K562 (cell line): ENCODE measurements at regions not wholly inside any gene's neighbourhood (a gene's known extent, or its start where the extent isn't known, plus 50 kb on each side); places are given as distances from the start of the nearest gene placed in this dataset.
"Not testable (repeated sequence)": the region's sequence is repeated elsewhere in the genome, so short reads cannot be mapped to it uniquely, and the experiment has no call there.

Source experiments
- ATAC-seq: fragments of 200-7000 bp; cut with Tn5 transposase; 3 replicates; pipeline ENCODE4 v1.9.1; 2020; ENCODE audit warnings: moderate library complexity
- BruUV-seq: library from RNA; stranded (reverse); fragments of 400-500 nt; replicated peaks from 2 replicates; lab custom pipeline; 2021; lab: Mats Ljungman, UMichigan
- CTCF ChIA-PET: fragments of 300-600 bp; formaldehyde crosslinking; extraction: SDS; loops from one replicate; lab custom pipeline; 2021; ENCODE audit warnings: low intra/inter-chr PET ratio; lab: Yijun Ruan, JAX
- POLR2A ChIA-PET: fragments of 300-600, 350-650 bp; sonication (Branson Sonifier 250); formaldehyde crosslinking; extraction: SDS; loops from one replicate; lab custom pipeline; 2021; ENCODE audit warnings: antibody characterized with exemption, inconsistent platforms; lab: Yijun Ruan, JAX
- DNase-seq, 4 experiments: peaks; one replicate each; pipeline versions ENCODE4 v3.0.0 to v3.0.0-alpha.2; 2011 to 2018; ENCODE audit warnings: low spot score in 3 of 4, mixed read lengths in 3 of 4; ENCODE audit errors: extremely low read depth in 1 of 4
- FAIRE-seq: peaks from 2 replicates; lab custom pipeline; 2011; peaks lifted over from hg19 to GRCh38; lab: Jason Lieb, UNC
- H2AFZ ChIP-seq: 2 replicates; pipeline ENCODE4 v1.6.0; 2011; ENCODE audit warnings: low read depth, low read length, control low read depth, inconsistent platforms
- H3K27ac ChIP-seq: fragments of 200-600 bp; 3 replicates; pipeline ENCODE4 v1.8.0; 2011; ENCODE audit warnings: low read depth, mild to moderate bottlenecking, control low read depth, inconsistent platforms, low read length, moderate library complexity, mixed read lengths; ENCODE audit errors: extremely low read depth
- H3K27me3 ChIP-seq, 2 experiments: fragments of 300-600 bp in 1 of 2; 2 replicates in 1 of 2; 3 replicates in 1 of 2; pipeline versions ENCODE4 v1.6.0 to v1.8.0; 2011; ENCODE audit warnings: inconsistent platforms in 2 of 2, low read length in 2 of 2, mild to moderate bottlenecking in 1 of 2, mixed read lengths in 1 of 2, moderate library complexity in 1 of 2; ENCODE audit not compliant: control insufficient read depth in 2 of 2, insufficient read depth in 2 of 2
- H3K36me3 ChIP-seq: fragments of 300-600 bp; 3 replicates; pipeline ENCODE4 v1.8.0; 2011; ENCODE audit warnings: mild to moderate bottlenecking, low read length, inconsistent platforms; ENCODE audit not compliant: control insufficient read depth, insufficient read depth
- H3K4me1 ChIP-seq, 2 experiments: fragments of 200-600 bp in 1 of 2; replicated peaks in 1 of 2; 2 replicates in 1 of 2; 3 replicates in 1 of 2; pipeline versions ENCODE4 v1.5.1 to v1.8.0; 2011; ENCODE audit warnings: inconsistent platforms in 2 of 2, low read length in 2 of 2, mild to moderate bottlenecking in 1 of 2, mixed read lengths in 1 of 2, moderate library complexity in 1 of 2; ENCODE audit not compliant: control insufficient read depth in 2 of 2, insufficient read depth in 2 of 2
- H3K4me2 ChIP-seq: 2 replicates; pipeline ENCODE4 v1.6.1; 2011; ENCODE audit warnings: low read length, control low read depth, inconsistent platforms, mixed read lengths; ENCODE audit not compliant: insufficient read depth
- H3K4me3 ChIP-seq: fragments of 200-600 bp; sonication (generic), shearing (Covaris generic); 2 replicates; pipeline ENCODE4 v1.5.1; 2016; ENCODE audit warnings: control low read depth, inconsistent platforms
- H3K79me2 ChIP-seq: fragments of 200-600 bp; 3 replicates; pipeline ENCODE4 v1.8.0; 2011; ENCODE audit warnings: low read length, inconsistent platforms; ENCODE audit not compliant: control insufficient read depth, insufficient read depth
- H3K9ac ChIP-seq, 2 experiments: 2 replicates each; pipeline versions ENCODE4 v1.6.0 to v1.6.1; 2011; ENCODE audit warnings: low read depth in 2 of 2, low read length in 2 of 2, control low read depth in 1 of 2, inconsistent platforms in 1 of 2, mild to moderate bottlenecking in 1 of 2, mixed read lengths in 1 of 2; ENCODE audit not compliant: insufficient read depth in 1 of 2
- H3K9me1 ChIP-seq: one replicate; pipeline ENCODE4 v1.6.0; 2011; ENCODE audit warnings: inconsistent platforms, mild to moderate bottlenecking, low read length, moderate library complexity; ENCODE audit not compliant: control insufficient read depth, insufficient read depth
- H3K9me3 ChIP-seq: replicated peaks from 2 replicates; pipeline ENCODE4 v1.5.1; 2011; ENCODE audit warnings: low read depth, low read length, inconsistent platforms; ENCODE audit not compliant: control insufficient read depth, insufficient read depth
- H4K20me1 ChIP-seq: replicated peaks from 2 replicates; pipeline ENCODE4 v1.6.1; 2011; ENCODE audit warnings: low read length, inconsistent platforms, mixed read lengths; ENCODE audit not compliant: control insufficient read depth, insufficient read depth
- ARID2 ChIP-seq: fragments of 450-650 bp; IDR thresholded peaks from 2 replicates; pipeline ENCODE4 v1.6.1; 2017; ENCODE audit warnings: antibody characterized with exemption, mild to moderate bottlenecking
- BCL6 ChIP-seq: fragments of 250-450 bp; sonication (Bioruptor Pico); IDR thresholded peaks from 2 replicates; pipeline ENCODE4 v1.4.0; 2020
- CGGBP1 ChIP-seq: fragments of 250-450 bp; sonication (Bioruptor Pico); IDR thresholded peaks from 2 replicates; pipeline ENCODE4 v1.9.0; 2021; ENCODE audit warnings: mild to moderate bottlenecking
- CHD2 ChIP-seq: IDR thresholded peaks from 2 replicates; pipeline ENCODE4 v1.6.1; 2011; ENCODE audit warnings: low read depth, low read length
- DACH1 ChIP-seq: fragments of 450-650 bp; IDR thresholded peaks from 2 replicates; pipeline ENCODE4 v1.6.1; 2018; ENCODE audit not compliant: partially characterized antibody
- FOXA3 ChIP-seq, 2 experiments: fragments of 450-650 bp in 1 of 2; sonication (generic) in 1 of 2; formaldehyde crosslinking; IDR thresholded peaks in 1 of 2; conservative IDR thresholded peaks in 1 of 2; 2 replicates each; pipeline versions ENCODE4 v1.4.0 to v1.8.0; 2020 to 2022; ENCODE audit warnings: mild to moderate bottlenecking in 2 of 2, missing genetic modification reagents in 1 of 2
- HEY1 ChIP-seq: fragments of 250-450 bp; sonication (Bioruptor Pico); IDR thresholded peaks from 2 replicates; pipeline ENCODE4 v1.5.0; 2020; ENCODE audit warnings: mild to moderate bottlenecking, moderate library complexity, borderline replicate concordance
- JUN ChIP-seq, 2 experiments: sonication (generic) in 1 of 2; formaldehyde crosslinking in 1 of 2; IDR thresholded peaks; 2 replicates each; pipeline versions ENCODE4 v1.6.1 to v1.8.0; 2012 to 2022; ENCODE audit warnings: borderline replicate concordance in 2 of 2, mild to moderate bottlenecking in 2 of 2, improper control_type of control experiment in 1 of 2, low read depth in 1 of 2, low read length in 1 of 2, missing genetic modification reagents in 1 of 2
- KDM4B ChIP-seq, 2 experiments: fragments of 450-650 bp in 1 of 2; sonication (generic) in 1 of 2; IDR thresholded peaks; 2 replicates each; pipeline ENCODE4 v1.6.1; 2016 to 2017; ENCODE audit warnings: borderline replicate concordance in 2 of 2, antibody characterized with exemption in 1 of 2, low read depth in 1 of 2, mild to moderate bottlenecking in 1 of 2
- MBD2 ChIP-seq: sonication (generic); IDR thresholded peaks from 2 replicates; pipeline ENCODE4 v1.6.1; 2016; ENCODE audit warnings: low read depth, borderline replicate concordance
- MEIS2 ChIP-seq: fragments of 450-650 bp; IDR thresholded peaks from 2 replicates; pipeline ENCODE4 v1.6.1; 2014; ENCODE audit warnings: mild to moderate bottlenecking; ENCODE audit not compliant: partially characterized antibody
- POLR2A ChIP-seq: fragments of 450-650 bp; conservative IDR thresholded peaks from 2 replicates; pipeline ENCODE4 v1.6.1; 2016
- SMAD1 ChIP-seq: fragments of 150-350 bp; IDR thresholded peaks from 2 replicates; pipeline ENCODE4 v1.6.1; 2014; ENCODE audit warnings: low read length, low read depth; ENCODE audit not compliant: partially characterized antibody
- THRAP3 ChIP-seq: fragments of 450-650 bp; IDR thresholded peaks from 2 replicates; pipeline ENCODE4 v1.6.1; 2016; ENCODE audit warnings: mild to moderate bottlenecking, inconsistent platforms, borderline replicate concordance
- TOE1 ChIP-seq, 2 experiments: fragments of 450-650 bp in 1 of 2; sonication (generic) in 1 of 2; formaldehyde crosslinking in 1 of 2; IDR thresholded peaks; 2 replicates each; pipeline versions ENCODE4 v1.7.1 to v1.8.0; 2016 to 2022; ENCODE audit warnings: borderline replicate concordance in 2 of 2, mild to moderate bottlenecking in 2 of 2, antibody characterized with exemption in 1 of 2, inconsistent platforms in 1 of 2, low read depth in 1 of 2, missing genetic modification reagents in 1 of 2, moderate library complexity in 1 of 2
- ZBED1 ChIP-seq: IDR thresholded peaks from 2 replicates; pipeline ENCODE4 v1.6.1; 2014
- ZNF282 ChIP-seq: sonication (generic); formaldehyde crosslinking; IDR thresholded peaks from 2 replicates; pipeline ENCODE4 v1.8.1; 2023; ENCODE audit warnings: missing genetic modification reagents
- WGBS: fragments of 100-300 bp; shearing (Covaris generic); methylation state at CpG from one replicate; pipeline ENCODE4 v1.1.6; 2016; ENCODE audit warnings: low coverage, mixed read lengths; ENCODE audit not compliant: insufficient coverage; ENCODE audit errors: missing lambda C conversion rate; 5-methylcytosine and 5-hydroxymethylcytosine counted together
- in situ Hi-C: fragments of 300-500 bp; cut with MboI; formaldehyde crosslinking; loops from 4 replicates; pipeline ENCODE4 v1.15.0; 2018; ENCODE audit warnings: inconsistent platforms, mixed read lengths
- intact Hi-C: fragments of 100-400 bp; cut with micrococcal nuclease; formaldehyde crosslinking; loops from 2 replicates; pipeline ENCODE4 v1.14.2; 2022

- no peak for TF ChIP-seq CGGBP1 (CRISPR knock-in tag)
- no peak for TF ChIP-seq KDM4B (IDR thresholded peaks at IDR 0.05; ENCODE audit: borderline replicate concordance in 2 of 2, low read depth in 1 of 2)
- TF ChIP-seq JUN (IDR thresholded peaks at IDR 0.05; ENCODE audit: borderline replicate concordance, low read depth, low read length): no peak
- no peak for TF ChIP-seq JUN (CRISPR knock-in tag; IDR thresholded peaks at IDR 0.05; ENCODE audit: borderline replicate concordance)
- no peak for TF ChIP-seq DACH1
- TF ChIP-seq ZNF282 (CRISPR knock-in tag): no peak
- no peak for TF ChIP-seq THRAP3
- TF ChIP-seq MBD2: no peak
These were observed 351.8 kb upstream of the WWC1 start (continued) for GRCh38 chr5:167939686-167940085.

- FAIRE-seq (no peak), DNase-seq (no peak), ATAC-seq (no peak)
- Histone ChIP-seq H3K9me3 (no peaks in the 10 kb centered on the region), H3K9me1 (no peaks in the 10 kb centered on the region), H3K27me3 (no peaks in the 10 kb centered on the region), H3K36me3 (no peaks in the 10 kb centered on the region), H3K9ac (no peak overlapping the region), H3K79me2 (no peaks in the 10 kb centered on the region), H3K4me2 (no peak overlapping the region), H2AFZ (no peak overlapping the region), H3K27ac (no peak overlapping the region), H4K20me1 (no peaks in the 10 kb centered on the region), H3K4me1 (no peaks in the 10 kb centered on the region), H3K4me3 (no peak overlapping the region)
- no peak for TF ChIP-seq MEIS2
- TF ChIP-seq POLR2A: no peak
- TF ChIP-seq TOE1 (IDR thresholded peaks at IDR 0.05; ENCODE audit: borderline replicate concordance): no peak
- no peak for TF ChIP-seq TOE1 (CRISPR knock-in tag; IDR thresholded peaks at IDR 0.05; ENCODE audit: borderline replicate concordance, low read depth)
- no peak for TF ChIP-seq SMAD1
- no peak for TF ChIP-seq ARID2
- TF ChIP-seq HEY1: no peak
- TF ChIP-seq FOXA3 (CRISPR knock-in tag; conservative IDR thresholded peaks at IDR 0.05 in 1 of 2, IDR thresholded peaks at IDR 0.05 in 1 of 2): no peak
- TF ChIP-seq ZBED1: no peak
- TF ChIP-seq CHD2: no peak
- no peak for TF ChIP-seq BCL6 (CRISPR knock-in tag)
- in situ Hi-C loops: no loop called here
- ChIA-PET CTCF (no interaction called here), POLR2A (no interaction called here)
- BruUV-seq: no TSS peak
- intact Hi-C loops: no loop called here
- 0% methylated on average over 3 of the region's 3 CpGs for WGBS
These were observed 350.5 kb upstream of the WWC1 start for GRCh38 chr5:167940911-167941310.

GRCh38 chr5:167941556-167941955 is 349.9 kb upstream of the WWC1 start:
- H3K27ac ChIP-seq, H3K4me3 ChIP-seq, H3K36me3 ChIP-seq, H3K9me1 ChIP-seq, H3K4me1 ChIP-seq, BruUV-seq, FAIRE-seq, H3K9ac ChIP-seq, DNase-seq, H3K4me2 ChIP-seq, ATAC-seq, intact Hi-C loops, in situ Hi-C loops, H3K9me3 ChIP-seq, H2AFZ ChIP-seq, H4K20me1 ChIP-seq, CTCF ChIA-PET, POLR2A ChIA-PET, H3K27me3 ChIP-seq, H3K79me2 ChIP-seq: not testable (repeated sequence)
- 0% methylated on average over 1 of the region's 2 CpGs for WGBS
